Activated T-cell treated with anti-CD3 and anti-CD28 coated beads for 48 hours (primary cell): ENCODE measurements at regions not wholly inside any gene's neighbourhood (a gene's known extent, or its start where the extent isn't known, plus 50 kb on each side); places are given as distances from the start of the nearest gene placed in this dataset.
A peak's percentile ranks its signal among the peaks of the same experiment; 100 is the strongest.
"Not testable (repeated sequence)": the region's sequence is repeated elsewhere in the genome, so short reads cannot be mapped to it uniquely, and the experiment has no call there.

Source experiments
- DNase-seq: peaks from one replicate; pipeline ENCODE4 v3.0.0-alpha.2; 2020; ENCODE audit warnings: low read depth

- no peak for DNase-seq
These were observed 112.9 kb downstream of the METRNL start for GRCh38 chr17:83192161-83192788.

GRCh38 chr17:83192789-83193335 is 113.5 kb downstream of the METRNL start:
- DNase-seq = not testable (repeated sequence)

GRCh38 chr17:83193336-83194185 is 114.2 kb downstream of the METRNL start:
- no peak for DNase-seq

GRCh38 chr17:83194186-83194561 is 114.8 kb downstream of the METRNL start:
- DNase-seq = no peak

GRCh38 chr17:83194761-83195329 is 115.4 kb downstream of the METRNL start:
- DNase-seq = no peak

- DNase-seq = no peak
These were observed 116.1 kb downstream of the METRNL start for GRCh38 chr17:83195330-83196023.

- DNase-seq = no peak
These were observed 116.6 kb downstream of the METRNL start for GRCh38 chr17:83196024-83196365.

- no peak for DNase-seq
These were observed 117.0 kb downstream of the METRNL start for GRCh38 chr17:83196366-83196765.

- DNase-seq = no peak
These were observed 117.8 kb downstream of the METRNL start for GRCh38 chr17:83196973-83197880.

- no peak for DNase-seq
These were observed 119.2 kb downstream of the METRNL start for GRCh38 chr17:83198366-83199341.

- DNase-seq = peak; percentile 79
These were observed 120.2 kb downstream of the METRNL start for GRCh38 chr17:83199500-83200201.

GRCh38 chr17:83200231-83200699 is 120.9 kb downstream of the METRNL start:
- DNase-seq = peak; percentile 75

- DNase-seq = no peak
These were observed 121.3 kb downstream of the METRNL start for GRCh38 chr17:83200751-83201150.

- no peak for DNase-seq
These were observed 122.0 kb downstream of the METRNL start for GRCh38 chr17:83201206-83202001.

- no peak for DNase-seq
These were observed 122.9 kb downstream of the METRNL start for GRCh38 chr17:83202002-83203000.

GRCh38 chr17:83203073-83203471 is 123.7 kb downstream of the METRNL start:
- DNase-seq = no peak
